Myocyte (in vitro differentiated cells): ENCODE measurements at regions not wholly inside any gene's neighbourhood (a gene's known extent, or its start where the extent isn't known, plus 50 kb on each side); places are given as distances from the start of the nearest gene placed in this dataset.

Source experiments
- DNase-seq: peaks from one replicate; pipeline ENCODE4 v3.0.0-alpha.2; 2012; ENCODE audit warnings: low read depth

GRCh38 chr19:34104096-34104495 lies 68.2 kb upstream of the LSM14A start:
- no peak for DNase-seq

GRCh38 chr19:34104557-34104956 lies 67.7 kb upstream of the LSM14A start:
- no peak for DNase-seq

- no peak for DNase-seq
Observed at GRCh38 chr19:34109596-34109995, 62.7 kb upstream of the LSM14A start.

DNA sequence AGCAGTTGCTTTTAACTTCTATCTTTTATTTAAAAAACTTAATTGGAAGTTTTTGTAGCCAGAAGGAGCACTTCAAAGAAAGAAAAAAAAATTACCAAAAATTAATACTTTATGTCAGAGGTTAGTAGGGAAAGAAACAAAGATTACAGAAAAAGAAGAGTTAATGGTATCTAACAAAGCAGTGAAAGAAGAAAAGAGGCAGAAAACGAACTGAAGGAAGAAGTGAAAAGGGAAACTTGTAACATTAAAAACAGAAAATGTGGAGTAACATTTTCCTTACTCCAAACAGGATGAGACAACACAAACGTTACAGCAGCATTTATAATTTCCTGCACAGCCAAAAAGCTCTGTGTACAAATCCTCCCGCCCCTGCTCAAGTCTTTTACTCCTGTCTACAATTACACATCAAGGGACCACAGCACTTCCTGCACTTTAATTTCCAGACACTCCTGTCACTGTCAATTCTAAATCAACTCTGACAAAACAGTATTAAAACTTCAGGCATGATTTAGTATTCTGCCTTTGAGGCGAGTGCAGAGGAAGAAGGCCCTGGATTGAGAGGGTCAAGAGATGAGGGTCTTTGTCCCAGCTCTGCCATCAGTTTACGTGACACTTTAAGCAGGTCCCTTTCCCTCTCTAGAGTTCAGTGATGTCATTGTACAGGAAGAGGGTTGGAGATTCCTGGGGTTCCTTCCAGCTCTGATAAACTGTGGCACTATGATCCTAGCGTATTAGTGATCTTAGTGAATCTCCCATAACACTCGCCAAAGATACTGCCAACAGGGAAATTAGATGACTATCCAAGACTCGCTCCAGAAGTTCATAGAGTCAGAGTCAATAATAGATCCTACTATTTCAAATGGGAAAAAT lies 53.2 kb upstream of the LSM14A start:
- no peak for DNase-seq

DNA sequence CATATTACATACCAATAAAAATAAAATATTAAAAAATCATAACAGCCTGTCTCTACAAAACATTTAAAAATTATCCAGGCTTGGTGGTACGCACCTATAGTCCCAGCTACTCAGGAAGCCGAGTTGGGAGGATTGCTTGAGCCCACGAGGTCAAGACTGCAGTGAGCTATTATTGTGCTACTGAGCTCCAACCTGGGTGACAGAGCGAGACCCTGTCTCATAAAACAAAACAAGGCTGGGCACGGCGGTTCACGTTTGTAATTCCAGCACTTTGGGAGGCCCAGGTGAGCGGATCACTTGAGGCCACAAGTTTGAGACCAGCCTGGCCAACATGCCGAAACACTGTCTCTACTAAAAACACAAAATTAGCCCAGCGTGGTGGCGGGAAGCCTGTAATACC lies 52.2 kb upstream of the LSM14A start:
- DNase-seq, result no peak

DNA sequence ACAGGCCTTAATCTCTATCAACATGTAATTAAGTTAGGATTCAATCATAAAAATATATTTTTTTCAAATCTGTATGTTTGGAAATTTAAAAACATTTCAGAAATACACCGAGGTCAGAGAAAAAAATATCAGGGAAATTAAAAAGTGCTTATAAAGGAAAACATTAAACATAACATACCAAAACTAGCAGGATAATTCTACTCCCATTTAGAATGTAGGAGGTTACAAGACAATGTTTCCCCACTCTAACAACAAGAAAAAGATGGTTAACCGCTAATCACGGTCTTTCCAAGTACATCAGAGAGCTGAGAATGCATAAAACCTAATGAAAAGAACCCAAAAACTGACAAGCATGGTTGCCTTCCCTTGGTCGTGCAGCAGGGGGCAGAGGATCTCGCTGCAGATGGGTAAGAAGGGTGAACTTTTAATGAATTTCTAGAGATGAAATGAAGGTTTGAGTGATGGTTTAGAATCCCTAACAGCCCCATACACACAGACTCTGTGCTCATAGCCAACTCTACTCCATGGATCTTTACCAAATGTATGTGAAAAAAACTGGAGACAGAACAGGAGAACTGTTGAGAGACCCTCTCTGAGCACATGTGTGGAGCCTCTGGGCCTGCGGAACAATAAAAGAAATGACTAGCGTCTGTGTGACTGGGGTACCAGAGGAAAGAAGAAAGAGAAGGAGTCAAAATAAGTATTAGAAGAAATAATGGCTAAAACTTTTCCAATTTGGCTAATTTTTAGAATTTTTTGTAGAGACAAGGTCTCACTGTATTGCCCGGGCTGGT lies 51.3 kb upstream of the LSM14A start:
- peak; percentile 40 for DNase-seq
